HG03175 (cell line): ENCODE measurements at regions not wholly inside any gene's neighbourhood (a gene's known extent, or its start where the extent isn't known, plus 50 kb on each side); places are given as distances from the start of the nearest gene placed in this dataset.
"Not testable (repeated sequence)": the region's sequence is repeated elsewhere in the genome, so short reads cannot be mapped to it uniquely, and the experiment has no call there.

Experiments used
- ATAC-seq: cut with Tn5 transposase; IDR thresholded peaks from one replicate; pipeline ENCODE4 v1.9.1; 2021; ENCODE audit warnings: mild to moderate bottlenecking, moderate library complexity; ENCODE audit not compliant: unreplicated experiment

DNA sequence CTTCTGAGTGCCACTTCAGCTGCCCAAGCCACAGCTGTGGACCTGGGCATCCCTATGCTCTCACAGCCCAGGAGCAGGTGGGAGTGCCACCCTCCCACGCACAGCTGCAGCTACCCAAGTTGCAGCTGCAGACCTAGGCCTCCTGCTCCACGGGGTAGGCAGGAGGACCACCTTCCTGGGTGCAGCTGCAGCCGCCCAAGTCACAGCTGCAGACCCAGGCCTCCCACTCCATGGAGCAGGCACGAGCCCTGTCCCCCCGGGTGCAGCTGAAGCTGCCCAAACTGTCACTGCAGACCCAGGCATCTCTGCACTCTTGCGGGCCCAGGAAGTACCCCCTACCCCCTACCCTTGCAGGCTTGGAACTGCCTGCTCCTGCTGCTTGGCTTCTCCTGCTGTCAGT lies 260.2 kb downstream of the XPNPEP1 start:
- ATAC-seq: no peak

DNA sequence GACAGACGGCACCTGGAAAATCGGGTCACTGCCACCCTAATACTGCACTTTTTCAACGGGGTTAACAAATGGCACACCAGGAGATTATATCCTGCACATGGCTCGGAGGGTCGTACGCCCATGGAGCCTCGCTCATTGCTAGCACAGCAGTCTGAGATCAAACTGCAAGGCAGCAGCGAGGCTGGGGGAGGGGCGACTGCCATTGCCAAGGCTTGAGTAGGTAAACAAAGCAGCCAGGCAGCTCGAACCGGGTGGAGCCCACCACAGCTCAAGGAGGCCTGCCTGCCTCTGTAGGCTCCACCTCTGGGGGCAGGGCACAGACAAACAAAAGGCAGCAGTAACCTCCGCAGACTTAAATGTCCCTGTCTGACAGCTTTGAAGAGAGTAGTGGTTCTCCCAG lies 270.7 kb downstream of the XPNPEP1 start:
- not testable (repeated sequence) for ATAC-seq

DNA sequence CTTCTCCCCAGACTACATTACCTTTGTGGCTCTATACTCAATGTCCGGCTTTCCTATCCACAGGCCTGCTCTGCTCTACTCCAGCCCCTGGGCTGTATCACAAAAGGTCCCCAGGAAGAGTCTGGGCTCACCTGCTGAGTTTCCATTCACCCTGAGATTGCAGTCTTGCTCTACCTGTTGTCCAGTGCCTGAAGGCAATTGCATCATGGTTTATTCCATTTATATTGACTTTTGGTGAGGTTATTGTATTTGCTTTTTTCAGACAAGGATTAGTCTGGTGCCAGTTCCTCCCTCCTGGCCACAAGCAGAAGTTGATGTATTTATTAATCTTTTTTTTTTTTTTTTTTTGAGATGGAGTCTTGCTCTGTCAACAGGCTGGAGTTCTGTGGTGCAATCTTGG lies 273.1 kb downstream of the XPNPEP1 start:
- ATAC-seq: no peak

DNA sequence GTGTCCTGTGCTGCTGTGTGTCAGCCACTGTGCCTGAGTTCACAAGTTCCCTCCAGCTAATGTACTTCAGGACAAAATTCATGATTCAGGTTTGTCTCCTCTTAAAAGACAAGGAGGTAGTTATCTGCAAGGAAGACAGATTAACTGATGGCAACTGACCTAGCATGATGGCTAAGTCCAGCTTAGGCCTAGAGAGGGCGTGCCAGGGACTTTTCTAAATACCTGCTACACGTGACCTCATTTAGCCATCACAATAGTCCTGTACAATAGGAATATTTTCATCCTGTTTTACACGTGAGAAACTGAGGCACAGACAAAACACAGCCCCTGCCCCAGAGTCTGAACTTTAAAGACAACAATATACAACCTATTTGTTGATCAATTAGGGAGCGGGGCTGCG lies 275.7 kb downstream of the XPNPEP1 start:
- ATAC-seq: no peak

DNA sequence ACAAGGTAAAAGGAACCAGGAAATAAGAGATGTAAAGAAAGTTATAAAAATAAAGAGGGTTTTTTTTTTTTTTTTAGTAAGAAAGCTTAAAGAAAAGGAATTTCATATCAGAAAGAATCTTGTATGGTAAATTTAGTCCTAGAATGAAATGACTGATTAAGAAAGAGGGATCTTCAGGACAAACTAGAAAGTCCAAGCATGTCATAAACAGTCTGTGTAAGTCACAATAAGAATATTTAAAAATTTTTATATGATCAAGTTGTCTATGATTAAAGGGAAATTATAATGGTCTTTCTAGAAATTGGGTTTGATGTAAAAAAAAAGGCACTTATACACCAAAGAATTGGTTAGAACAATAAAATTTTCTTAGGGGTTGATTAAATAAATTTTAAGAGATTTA lies 289.5 kb downstream of the XPNPEP1 start:
- no peak for ATAC-seq

DNA sequence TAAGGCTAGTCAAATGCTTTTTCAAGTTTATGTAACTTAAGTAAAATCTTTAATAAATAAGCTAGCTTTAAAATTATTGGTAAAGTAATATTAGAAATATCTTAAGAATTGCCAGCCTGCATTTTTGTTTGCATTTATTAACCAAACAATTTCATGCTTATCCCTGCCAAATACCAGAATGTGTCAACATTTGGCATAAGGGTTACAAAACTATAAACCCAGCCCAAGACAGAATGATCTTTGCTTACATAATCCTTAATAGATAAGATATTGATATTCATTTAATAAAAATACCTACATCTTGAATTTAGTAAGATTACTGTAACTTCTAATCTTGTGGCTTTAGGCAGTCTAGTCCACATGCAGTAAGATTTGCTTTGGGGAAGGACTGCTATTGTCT lies 290.3 kb downstream of the XPNPEP1 start:
- not testable (repeated sequence) for ATAC-seq

DNA sequence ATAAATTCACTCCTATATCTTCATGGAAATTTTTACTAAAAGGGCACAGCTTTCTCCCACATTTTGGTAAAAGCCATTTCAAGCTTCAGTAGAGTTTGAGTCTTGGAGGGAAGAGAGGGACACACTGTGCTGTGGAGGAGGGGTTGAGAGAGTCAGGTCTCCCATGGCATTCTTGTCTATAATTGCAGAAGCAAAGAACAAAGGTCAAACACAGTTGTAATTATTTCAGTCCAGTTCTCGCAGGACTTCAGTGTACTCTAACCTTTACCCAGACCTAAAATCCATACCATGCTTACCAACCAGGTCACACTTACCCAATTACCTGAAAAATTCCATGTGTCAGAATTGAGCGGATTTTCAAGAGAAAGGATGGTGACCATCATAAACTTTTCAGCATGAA lies 298.4 kb downstream of the XPNPEP1 start:
- ATAC-seq: no peak

DNA sequence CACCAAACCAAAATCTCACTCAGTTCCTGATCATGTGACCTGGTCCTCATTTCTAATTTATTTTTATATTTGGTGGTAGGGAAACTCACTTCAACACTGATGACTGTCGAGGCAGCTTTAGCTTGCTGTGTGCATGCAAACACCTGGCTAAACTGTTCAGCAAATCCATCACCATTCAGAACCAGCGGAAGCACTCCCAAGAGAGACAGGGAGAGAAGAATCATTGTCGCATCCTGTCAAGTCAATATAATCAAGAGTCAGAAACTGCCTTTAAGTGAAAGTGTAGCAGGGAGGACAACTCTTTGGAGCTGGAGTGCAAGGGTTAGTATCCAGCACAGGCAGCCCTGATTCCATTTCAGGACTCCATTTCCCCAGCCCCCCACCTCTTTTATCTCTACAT lies 300.7 kb downstream of the XPNPEP1 start:
- ATAC-seq: no peak

DNA sequence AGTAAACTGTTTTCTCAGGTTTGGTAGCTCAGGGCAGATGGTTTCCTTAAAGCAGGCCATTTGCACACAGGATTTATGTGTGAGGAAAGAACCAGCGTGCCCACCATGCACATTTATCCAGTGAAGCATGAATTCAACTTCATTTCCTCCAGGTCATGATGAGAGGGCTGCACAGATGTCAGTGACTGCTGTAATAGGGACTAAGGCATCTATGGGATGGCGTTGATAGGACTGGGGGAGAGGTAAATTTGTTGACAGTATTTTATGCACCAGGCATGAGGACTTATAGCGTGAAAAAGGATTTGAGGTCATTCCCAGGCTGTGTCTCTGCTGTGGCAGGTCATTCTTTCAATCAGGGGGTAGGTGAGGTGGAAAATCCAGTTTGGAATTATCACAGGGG lies 302.9 kb downstream of the XPNPEP1 start:
- no peak for ATAC-seq

DNA sequence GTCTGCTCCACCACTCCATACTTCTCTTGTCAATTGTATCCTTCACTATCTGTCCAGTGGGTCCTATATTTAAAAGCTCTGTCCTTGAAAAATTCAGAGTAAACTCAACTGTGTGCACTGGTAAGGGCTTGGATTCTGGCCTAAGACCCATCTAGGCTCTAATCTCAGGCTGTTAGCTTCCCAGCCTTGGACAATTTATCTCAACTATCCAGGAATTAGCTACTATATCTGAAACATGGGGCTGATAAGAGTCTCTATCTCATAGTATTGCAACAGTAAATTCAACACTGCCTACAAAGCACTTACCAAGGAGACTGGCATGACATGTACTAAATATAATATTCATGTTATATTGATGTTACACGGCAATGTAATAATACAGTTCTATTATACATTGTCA lies 303.4 kb downstream of the XPNPEP1 start:
- ATAC-seq: no peak

DNA sequence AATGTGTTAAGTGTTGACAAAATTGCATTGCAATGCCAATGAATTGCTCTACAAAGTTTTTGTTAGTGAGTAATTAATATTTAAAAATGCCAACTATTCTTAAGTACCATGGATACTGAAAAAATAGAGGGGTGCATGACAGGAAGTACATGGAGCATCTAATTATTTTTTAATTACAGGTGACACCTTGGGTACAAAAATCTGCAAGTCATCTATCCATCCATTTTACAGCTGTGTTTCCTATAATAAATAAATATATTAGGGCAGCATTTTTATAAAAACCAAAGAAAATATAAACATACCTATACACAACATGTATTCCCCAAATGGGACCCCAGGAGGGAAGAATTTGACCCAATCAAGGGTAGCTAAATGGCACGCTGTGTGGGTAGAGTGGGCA lies 304.6 kb downstream of the XPNPEP1 start:
- ATAC-seq: no peak

DNA sequence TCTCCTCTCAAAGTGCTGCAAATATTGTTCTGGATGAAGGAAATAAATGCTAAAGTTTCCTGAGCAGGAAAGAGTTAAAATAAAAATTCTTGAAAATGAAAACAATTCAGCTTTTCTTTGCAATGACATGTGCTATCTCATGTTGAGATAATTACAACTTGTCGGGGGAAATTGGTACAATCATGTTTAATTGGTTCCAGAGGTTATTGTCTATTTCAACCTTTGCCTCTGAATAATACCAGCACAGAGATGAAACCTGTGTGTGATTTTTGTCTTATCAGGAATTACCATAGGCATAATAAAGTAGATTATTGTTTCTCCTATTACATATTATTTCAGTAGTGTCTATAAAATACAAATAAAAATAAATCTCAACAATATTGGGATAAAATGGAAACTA lies 305.0 kb downstream of the XPNPEP1 start:
- ATAC-seq: no peak

DNA sequence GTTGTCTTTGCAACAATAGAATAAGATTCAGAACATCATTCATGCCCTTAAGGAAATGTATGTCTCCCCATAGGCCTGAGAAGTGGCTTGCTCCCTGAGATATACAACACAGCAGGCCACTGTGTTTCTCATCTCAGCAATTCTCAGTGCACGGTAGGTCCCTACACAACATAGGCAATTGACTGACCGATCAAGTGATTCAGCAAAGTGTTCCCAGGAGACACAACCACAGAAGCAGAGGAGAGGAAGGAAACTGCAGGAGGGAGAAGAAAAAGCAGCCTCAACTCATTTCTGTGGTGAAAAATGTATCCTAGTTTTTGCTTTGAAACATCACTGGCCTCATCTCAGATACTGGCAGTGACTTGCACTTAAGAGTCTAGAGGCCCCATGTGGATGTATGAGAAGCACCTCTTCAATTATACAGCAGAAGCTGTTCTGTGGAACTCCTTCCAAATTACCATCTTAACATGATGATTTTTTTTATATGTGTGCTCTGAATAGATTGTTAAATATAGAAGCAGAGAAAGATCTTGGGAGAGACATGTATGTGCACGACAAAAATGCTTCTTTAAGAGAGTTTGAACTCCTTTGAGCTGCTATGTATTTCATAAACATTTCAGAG lies 306.8 kb downstream of the XPNPEP1 start:
- no peak for ATAC-seq

DNA sequence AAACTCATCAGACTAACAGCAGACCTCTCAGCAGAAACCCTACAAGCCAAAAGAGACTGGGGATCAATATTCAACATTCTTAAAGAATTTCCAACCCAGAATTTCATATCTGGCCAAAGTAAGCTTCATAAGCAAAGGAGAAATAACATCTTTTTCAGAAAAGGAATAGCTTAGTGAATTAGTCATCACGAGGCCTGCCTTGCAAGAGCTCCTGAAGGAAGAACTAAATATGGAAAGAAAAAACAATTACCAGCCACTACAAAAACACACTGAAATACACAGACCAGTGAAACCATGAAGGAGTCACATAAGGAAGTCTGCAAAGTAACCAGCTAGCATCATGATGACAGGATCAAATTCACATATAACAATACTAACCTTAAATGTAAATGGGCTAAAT lies 328.0 kb downstream of the XPNPEP1 start:
- ATAC-seq: not testable (repeated sequence)

DNA sequence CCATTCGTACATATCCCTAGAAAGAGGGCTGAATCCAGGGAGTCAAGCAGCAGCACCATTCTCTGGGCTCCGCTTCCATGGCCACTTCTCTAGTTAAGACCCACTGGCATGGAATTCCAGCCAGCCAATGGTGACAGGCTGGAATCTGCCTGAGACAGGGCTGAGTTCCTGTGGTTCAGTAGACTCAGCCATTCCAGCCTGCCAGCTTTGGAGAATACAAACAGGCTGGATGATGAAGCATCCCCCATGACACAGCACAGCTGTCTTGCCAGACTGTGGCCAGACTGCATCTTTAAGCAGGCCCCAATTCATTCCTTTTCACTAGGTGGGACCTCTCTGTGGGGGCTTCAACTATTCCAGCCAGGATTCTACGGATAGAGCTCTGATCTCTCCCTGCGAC lies 329.6 kb downstream of the XPNPEP1 start:
- no peak for ATAC-seq

DNA sequence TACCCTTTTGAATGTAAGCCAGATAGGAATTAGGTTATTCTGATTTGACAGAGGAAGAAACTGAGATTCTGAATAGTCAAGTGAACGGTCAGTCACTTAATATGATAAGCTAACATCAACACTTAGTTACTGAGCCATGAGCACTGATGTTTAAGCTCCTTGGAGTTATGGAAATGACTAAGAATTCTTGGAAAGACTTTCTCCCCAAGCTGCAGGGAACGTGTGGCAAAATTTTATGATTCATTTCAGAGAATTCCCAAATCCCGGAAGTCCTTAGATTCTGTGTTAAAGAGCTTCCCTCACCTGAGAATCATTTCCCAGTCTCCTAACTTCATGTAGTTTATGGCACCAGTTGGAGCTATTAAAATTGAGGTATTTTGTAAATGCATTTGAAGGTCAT lies 330.9 kb downstream of the XPNPEP1 start:
- ATAC-seq: no peak

DNA sequence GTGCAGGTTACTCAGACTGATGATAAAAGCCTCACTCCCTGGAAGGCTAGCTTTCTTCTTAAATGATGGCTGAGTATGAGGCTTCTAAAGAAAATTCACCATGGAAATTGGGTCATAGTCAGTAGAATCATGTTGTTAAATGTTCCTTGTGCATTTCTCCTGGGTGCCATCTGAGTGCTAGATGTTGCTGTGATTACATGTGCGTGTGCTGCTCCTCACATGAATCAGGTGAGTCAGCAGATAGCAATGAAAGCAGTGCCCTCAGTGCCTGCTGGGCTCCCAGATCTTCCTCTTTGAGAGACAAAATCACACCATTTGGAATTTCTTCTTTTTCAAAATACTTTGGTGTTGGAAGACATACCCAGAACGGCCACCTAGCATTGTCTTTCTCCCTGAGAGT lies 331.7 kb downstream of the XPNPEP1 start:
- ATAC-seq: no peak

DNA sequence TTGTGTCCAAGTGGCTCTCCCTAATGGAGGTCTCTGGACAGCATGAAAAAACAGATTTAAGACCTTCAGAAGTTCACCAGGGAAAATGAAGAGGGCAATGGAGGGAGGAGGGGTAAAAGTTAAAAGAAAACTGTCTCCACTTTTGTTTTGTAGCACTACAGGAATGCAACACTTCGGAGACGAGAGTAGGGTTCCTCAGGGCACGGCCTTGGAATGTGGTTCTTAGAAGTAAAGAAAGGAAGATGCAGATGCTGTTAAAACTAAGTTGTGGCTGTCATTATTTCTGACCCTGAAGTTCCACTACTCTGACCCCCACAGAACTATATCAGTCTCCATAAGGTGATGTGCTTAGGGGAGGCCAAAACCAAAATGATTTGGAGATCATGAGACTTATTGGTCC lies 335.1 kb downstream of the XPNPEP1 start:
- no peak for ATAC-seq

DNA sequence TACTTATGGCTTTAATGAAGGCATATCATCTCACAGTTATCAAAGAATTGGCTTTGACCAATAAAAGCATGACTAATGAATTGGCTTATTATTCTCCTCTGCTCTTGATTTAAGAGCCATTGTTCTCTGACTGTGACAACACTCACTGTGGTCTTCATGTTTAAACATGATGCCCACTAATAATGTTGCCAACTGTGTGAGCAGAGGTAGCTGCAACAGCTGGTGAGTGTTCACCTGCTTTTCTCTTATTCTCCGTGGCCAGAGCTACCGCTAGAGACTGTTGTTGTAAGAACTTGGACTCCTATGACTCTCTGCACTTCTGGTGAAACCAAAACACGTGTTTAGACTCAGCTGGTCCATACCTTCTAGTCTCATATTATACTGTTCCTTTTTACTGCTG lies 335.9 kb downstream of the XPNPEP1 start:
- no peak for ATAC-seq

DNA sequence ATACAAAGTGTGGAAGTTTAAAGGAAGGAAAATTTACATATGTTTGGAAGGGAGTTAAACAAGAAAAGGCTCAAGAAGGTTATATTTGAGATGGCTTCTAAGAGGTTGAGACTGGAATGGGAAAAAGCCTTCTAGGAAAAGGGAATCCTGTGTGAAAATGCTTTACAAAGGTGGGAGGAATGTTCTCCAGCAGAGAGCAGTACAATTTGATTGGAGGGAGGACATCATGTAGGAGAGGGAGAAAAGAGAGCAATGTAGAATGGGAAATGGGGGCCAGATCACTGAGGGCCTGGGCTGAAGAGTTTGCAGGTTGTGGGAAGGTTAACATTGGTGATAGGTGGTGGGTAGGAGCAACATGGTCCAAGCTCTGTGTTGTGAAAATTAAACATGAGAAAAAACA lies 366.9 kb downstream of the XPNPEP1 start:
- no peak for ATAC-seq

DNA sequence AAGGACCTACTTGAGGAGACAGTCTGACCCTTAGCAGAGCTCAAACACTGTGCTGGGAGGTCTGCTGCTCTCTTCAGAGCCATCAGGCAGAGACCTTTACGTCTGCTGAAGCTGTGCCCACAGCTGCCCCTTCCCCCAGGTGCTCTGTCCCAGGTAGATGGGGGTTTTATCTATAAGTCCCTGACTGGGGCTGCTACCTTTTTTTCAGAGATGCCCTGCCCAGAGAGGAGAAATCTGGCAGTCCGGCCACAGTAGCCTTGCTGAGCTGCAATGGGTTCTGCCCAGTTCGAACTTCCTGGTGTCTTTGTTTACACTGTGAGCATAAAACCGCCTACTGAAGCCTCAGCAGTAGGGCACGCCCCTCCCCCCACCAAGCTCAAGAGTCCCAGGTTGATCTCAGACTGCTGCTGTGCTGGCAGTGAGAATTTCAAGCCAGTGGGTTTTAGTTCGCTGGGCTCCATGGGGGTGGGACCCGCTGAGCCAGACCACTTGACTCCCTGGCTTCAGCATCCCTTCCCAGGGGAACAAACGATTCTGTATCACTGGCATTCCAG lies 381.2 kb downstream of the XPNPEP1 start:
- ATAC-seq: not testable (repeated sequence)

DNA sequence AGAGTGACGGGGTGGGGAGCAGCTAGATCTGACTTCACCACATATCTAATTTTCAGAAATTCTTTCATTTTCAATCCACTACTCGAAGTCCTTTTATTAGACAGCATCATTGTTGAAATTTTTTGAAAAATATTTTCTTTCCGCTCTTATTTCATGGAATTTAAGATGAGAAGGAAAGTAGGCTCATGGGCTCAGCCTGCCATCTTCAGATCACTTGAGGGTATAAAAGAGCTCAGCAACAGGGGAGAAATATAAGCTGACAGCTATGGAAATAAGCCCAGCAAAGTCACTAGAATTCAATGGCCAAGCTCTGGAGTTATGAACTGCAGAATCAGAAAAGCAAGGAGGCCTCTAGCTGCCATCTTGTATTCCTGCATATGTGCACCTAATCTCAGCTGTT lies 389.1 kb downstream of the XPNPEP1 start:
- ATAC-seq: no peak

DNA sequence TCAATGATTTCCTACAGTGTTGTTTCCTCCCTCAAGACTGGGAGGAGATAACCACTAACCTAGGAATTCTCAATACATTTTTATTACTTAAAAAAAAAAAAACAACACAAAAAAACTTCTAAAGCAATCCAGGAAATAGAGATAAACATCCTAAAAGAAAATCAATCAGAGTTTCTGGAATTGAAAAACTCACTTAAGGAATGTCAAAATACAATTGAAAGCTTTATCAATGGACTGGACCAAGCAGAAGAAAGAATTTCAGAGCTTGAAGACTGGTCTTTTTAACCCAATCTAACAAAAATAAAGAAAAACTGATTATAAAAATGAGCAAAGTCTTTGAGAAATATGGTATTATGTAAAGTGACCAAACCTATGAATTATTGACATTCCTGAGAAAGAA lies 394.1 kb downstream of the XPNPEP1 start:
- ATAC-seq: no peak
